BLaER1 (cell line): ENCODE measurements at regions not wholly inside any gene's neighbourhood (a gene's known extent, or its start where the extent isn't known, plus 50 kb on each side); places are given as distances from the start of the nearest gene placed in this dataset.

ENCODE experiments used
- H3K27ac ChIP-seq: shearing (Covaris generic); formaldehyde crosslinking; 2 replicates; pipeline ENCODE4 v1.8.1; 2022
- H3K27me3 ChIP-seq: shearing (Covaris generic); formaldehyde crosslinking; 2 replicates; pipeline ENCODE4 v1.8.1; 2022
- H3K36me3 ChIP-seq: shearing (Covaris generic); formaldehyde crosslinking; 2 replicates; pipeline ENCODE4 v1.8.1; 2022
- H3K4me1 ChIP-seq: shearing (Covaris generic); formaldehyde crosslinking; 2 replicates; pipeline ENCODE4 v1.8.1; 2022
- H3K4me2 ChIP-seq: shearing (Covaris generic); formaldehyde crosslinking; 2 replicates; pipeline ENCODE4 v1.8.1; 2022
- H3K4me3 ChIP-seq: shearing (Covaris generic); formaldehyde crosslinking; 2 replicates; pipeline ENCODE4 v1.8.1; 2022
- H3K9ac ChIP-seq: shearing (Covaris generic); formaldehyde crosslinking; 2 replicates; pipeline ENCODE4 v1.8.1; 2022
- H3K9me3 ChIP-seq: shearing (Covaris generic); formaldehyde crosslinking; 2 replicates; pipeline ENCODE4 v1.8.1; 2022
- H4K20me1 ChIP-seq: shearing (Covaris generic); formaldehyde crosslinking; 2 replicates; pipeline ENCODE4 v1.8.1; 2022
- Cebpa-rat ChIP-seq: shearing (Covaris generic); IDR thresholded peaks from 2 replicates; pipeline ENCODE4 v1.8.1; 2022

- peaks cover 25% of the 10 kb centered on the region for H3K9me3 ChIP-seq
- no peaks in the 10 kb centered on the region for H3K36me3 ChIP-seq
- H3K4me2 ChIP-seq, result no peak overlapping the region
- no peaks in the 10 kb centered on the region for H3K27me3 ChIP-seq
- H3K4me1 ChIP-seq, result peaks cover 52% of the 10 kb centered on the region
- H3K9ac ChIP-seq, result no peak overlapping the region
- H4K20me1 ChIP-seq, result no peaks in the 10 kb centered on the region
- no peak overlapping the region for H3K4me3 ChIP-seq
- TF ChIP-seq Cebpa-rat, result no peak
- H3K27ac ChIP-seq, result no peak overlapping the region
Observed at GRCh38 chr10:130637089-130637676, 501.0 kb downstream of the GLRX3 start.

DNA sequence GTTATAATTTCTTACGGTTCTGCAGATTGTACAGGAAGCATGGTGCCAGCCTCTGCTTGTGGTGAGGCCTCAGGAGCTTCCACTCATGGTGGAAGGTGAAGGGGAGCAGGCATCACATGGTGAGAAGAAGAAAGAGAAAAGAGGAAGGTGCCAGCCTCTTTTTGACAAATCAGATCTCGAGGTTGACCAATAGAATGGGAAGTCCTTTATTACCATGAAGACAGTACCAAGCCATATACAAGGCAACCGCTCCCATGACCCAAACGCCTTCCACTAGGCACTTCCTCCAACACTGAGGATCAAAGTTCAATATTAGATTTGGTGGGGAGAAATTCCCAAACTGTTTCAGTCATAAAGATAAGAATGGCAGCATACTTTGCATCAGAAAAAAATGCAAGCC is 502.8 kb downstream of the GLRX3 start:
- no peak overlapping the region for H3K4me2 ChIP-seq
- no peak overlapping the region for H3K4me3 ChIP-seq
- H3K4me1 ChIP-seq, result peaks cover 40% of the 10 kb centered on the region
- H3K9me3 ChIP-seq, result peaks cover 22% of the 10 kb centered on the region
- no peak overlapping the region for H3K27ac ChIP-seq
- no peaks in the 10 kb centered on the region for H4K20me1 ChIP-seq
- H3K36me3 ChIP-seq, result no peaks in the 10 kb centered on the region
- no peak for TF ChIP-seq Cebpa-rat
- H3K27me3 ChIP-seq, result no peaks in the 10 kb centered on the region
- no peak overlapping the region for H3K9ac ChIP-seq

GRCh38 chr10:130642926-130643325 is 506.7 kb downstream of the GLRX3 start:
- TF ChIP-seq Cebpa-rat, result no peak
- no peak overlapping the region for H3K4me2 ChIP-seq

GRCh38 chr10:130647341-130647740 is 511.1 kb downstream of the GLRX3 start:
- Histone ChIP-seq H3K36me3 (no peaks in the 10 kb centered on the region), H3K4me1 (peaks cover 18% of the 10 kb centered on the region; the same call in 1 of the 2 replicates), H3K4me2 (no peak overlapping the region), H3K27me3 (no peaks in the 10 kb centered on the region), H4K20me1 (no peaks in the 10 kb centered on the region), H3K9ac (no peak overlapping the region), H3K9me3 (no peaks in the 10 kb centered on the region), H3K27ac (no peak overlapping the region), H3K4me3 (no peak overlapping the region)
- no peak for TF ChIP-seq Cebpa-rat

More at GRCh38 chr10:130642926-130643325, 506.7 kb downstream of the GLRX3 start:
- peaks cover 8% of the 10 kb centered on the region for H3K9me3 ChIP-seq
- H3K4me3 ChIP-seq, result no peak overlapping the region
- no peak overlapping the region for H3K27ac ChIP-seq
- no peaks in the 10 kb centered on the region for H3K36me3 ChIP-seq
- peaks cover 21% of the 10 kb centered on the region for H3K4me1 ChIP-seq
- H3K9ac ChIP-seq, result no peak overlapping the region
- no peaks in the 10 kb centered on the region for H3K27me3 ChIP-seq
- no peaks in the 10 kb centered on the region for H4K20me1 ChIP-seq

- Histone ChIP-seq H3K4me3 (no peak overlapping the region), H4K20me1 (no peaks in the 10 kb centered on the region), H3K4me1 (peaks cover 13% of the 10 kb centered on the region; the same call in 1 of the 2 replicates), H3K4me2 (no peak overlapping the region), H3K9me3 (no peaks in the 10 kb centered on the region), H3K36me3 (no peaks in the 10 kb centered on the region), H3K9ac (no peak overlapping the region), H3K27ac (no peak overlapping the region), H3K27me3 (no peaks in the 10 kb centered on the region)
- TF ChIP-seq Cebpa-rat, result no peak
Observed at GRCh38 chr10:130648807-130649206, 512.6 kb downstream of the GLRX3 start.

GRCh38 chr10:130652544-130652943 is 516.4 kb downstream of the GLRX3 start:
- H3K9me3 ChIP-seq, result no peaks in the 10 kb centered on the region
- no peak overlapping the region for H3K27ac ChIP-seq
- no peak overlapping the region for H3K4me2 ChIP-seq
- no peaks in the 10 kb centered on the region for H3K27me3 ChIP-seq
- no peak overlapping the region for H3K4me3 ChIP-seq
- H3K4me1 ChIP-seq, result peaks cover 22% of the 10 kb centered on the region
- no peak overlapping the region for H3K9ac ChIP-seq
- no peak for TF ChIP-seq Cebpa-rat
- no peaks in the 10 kb centered on the region for H3K36me3 ChIP-seq
- no peaks in the 10 kb centered on the region for H4K20me1 ChIP-seq

DNA sequence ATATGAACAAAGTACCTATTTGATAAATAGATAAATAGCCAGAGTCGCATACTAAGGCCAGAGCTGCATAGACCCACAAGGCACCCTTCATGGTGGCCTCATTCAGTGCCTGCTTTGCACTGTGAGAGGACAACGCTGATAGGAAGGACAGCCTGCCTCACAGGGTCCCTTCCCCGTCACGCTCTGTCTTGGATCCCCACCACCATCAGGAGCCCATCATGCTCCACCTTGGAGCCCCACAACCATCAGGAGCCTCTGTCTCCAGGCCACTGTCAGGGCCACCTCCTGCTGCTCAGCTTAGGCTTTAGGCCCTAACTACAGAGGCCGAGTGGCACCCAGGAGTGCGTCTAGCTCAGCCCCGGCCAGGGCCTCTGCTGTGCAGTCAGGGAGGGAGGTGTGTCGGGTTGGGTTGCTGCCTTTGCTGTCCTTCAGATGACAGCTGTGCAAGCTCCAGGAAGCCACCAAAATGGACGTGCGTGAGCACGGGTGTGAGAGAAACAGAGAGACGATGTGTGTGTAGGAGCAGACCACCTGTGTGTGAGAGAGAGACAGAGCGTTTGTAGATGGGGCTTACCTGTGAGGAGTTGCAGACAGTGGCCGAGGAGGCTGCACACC is 516.9 kb downstream of the GLRX3 start:
- no peak for TF ChIP-seq Cebpa-rat
- H3K9ac ChIP-seq, result no peak overlapping the region
- peaks cover 22% of the 10 kb centered on the region for H3K4me1 ChIP-seq
- no peaks in the 10 kb centered on the region for H3K9me3 ChIP-seq
- H3K4me3 ChIP-seq, result no peak overlapping the region
- H3K27ac ChIP-seq, result no peak overlapping the region
- H3K27me3 ChIP-seq, result no peaks in the 10 kb centered on the region
- H3K36me3 ChIP-seq, result no peaks in the 10 kb centered on the region
- H4K20me1 ChIP-seq, result no peaks in the 10 kb centered on the region
- no peak overlapping the region for H3K4me2 ChIP-seq

DNA sequence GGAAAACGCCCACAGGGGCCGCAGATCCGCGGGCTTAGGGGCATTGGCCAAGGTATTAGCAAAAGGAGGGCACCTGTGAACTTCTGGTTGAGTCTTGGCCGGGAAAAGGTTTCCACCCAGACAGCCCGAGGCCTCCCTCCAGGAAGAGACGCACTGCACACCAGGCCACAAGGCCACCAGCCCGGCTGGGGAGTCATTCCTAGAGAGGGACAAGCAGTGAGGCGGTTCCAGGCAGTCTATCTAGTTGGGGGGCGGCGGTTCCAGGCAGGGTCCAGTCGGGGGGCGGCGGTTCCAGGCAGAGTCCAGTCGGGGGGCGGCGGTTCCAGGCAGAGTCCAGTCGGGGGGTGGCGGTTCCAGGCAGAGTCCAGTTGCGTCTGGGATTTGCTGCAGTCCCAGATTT is 518.5 kb downstream of the GLRX3 start:
- TF ChIP-seq Cebpa-rat, result no peak

GRCh38 chr10:130655313-130656186 is 519.4 kb downstream of the GLRX3 start:
- no peaks in the 10 kb centered on the region for H3K36me3 ChIP-seq
- peak overlapping the region; percentile 58 for H3K4me2 ChIP-seq
- H3K9ac ChIP-seq, result no peak overlapping the region
- H3K27ac ChIP-seq, result no peak overlapping the region
- H3K4me3 ChIP-seq, result no peak overlapping the region
- TF ChIP-seq Cebpa-rat, result no peak
- no peaks in the 10 kb centered on the region for H3K27me3 ChIP-seq
- H4K20me1 ChIP-seq, result no peaks in the 10 kb centered on the region
- peaks cover 22% of the 10 kb centered on the region for H3K4me1 ChIP-seq
- no peaks in the 10 kb centered on the region for H3K9me3 ChIP-seq

More for the DNA sequence above, 518.5 kb downstream of the GLRX3 start:
- H4K20me1 ChIP-seq, result no peaks in the 10 kb centered on the region
- H3K36me3 ChIP-seq, result no peaks in the 10 kb centered on the region
- H3K27me3 ChIP-seq, result no peaks in the 10 kb centered on the region
- H3K27ac ChIP-seq, result no peak overlapping the region
- H3K9ac ChIP-seq, result no peak overlapping the region
- peaks cover 21% of the 10 kb centered on the region for H3K4me1 ChIP-seq
- H3K9me3 ChIP-seq, result no peaks in the 10 kb centered on the region
- H3K4me3 ChIP-seq, result no peak overlapping the region
- H3K4me2 ChIP-seq, result no peak overlapping the region

DNA sequence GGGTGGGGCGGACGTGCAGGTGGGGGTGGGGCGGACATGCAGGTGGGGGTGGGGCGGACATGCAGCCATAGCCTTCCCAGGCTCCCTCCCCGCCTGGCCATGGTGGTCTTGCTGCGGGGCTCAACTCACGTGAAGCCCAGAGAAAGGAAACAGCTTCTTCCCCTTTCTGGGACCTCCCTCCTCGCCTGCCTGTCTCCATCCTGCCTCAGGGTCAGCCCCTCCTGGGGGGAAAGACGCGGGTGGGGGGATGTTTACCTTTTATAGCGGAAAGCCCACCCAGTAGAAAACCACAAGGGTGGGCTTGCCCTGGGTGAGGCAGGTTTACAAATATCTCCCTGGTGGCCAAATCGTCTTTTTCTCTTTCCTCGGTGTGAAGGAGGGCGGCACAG is 520.0 kb downstream of the GLRX3 start:
- H3K27me3 ChIP-seq, result no peaks in the 10 kb centered on the region

More for the DNA sequence above, 520.0 kb downstream of the GLRX3 start:
- Histone ChIP-seq H3K4me3 (no peak overlapping the region), H4K20me1 (no peaks in the 10 kb centered on the region), H3K9ac (no peak overlapping the region), H3K27ac (peak overlapping the region; percentile 26; the same call in 1 of the 2 replicates), H3K4me2 (peak overlapping the region; percentile 61), H3K9me3 (no peaks in the 10 kb centered on the region), H3K36me3 (no peaks in the 10 kb centered on the region), H3K4me1 (peaks cover 26% of the 10 kb centered on the region)
- no peak for TF ChIP-seq Cebpa-rat
